ENCODE measurements at regions not wholly inside any gene's neighbourhood (a gene's known extent, or its start where the extent isn't known, plus 50 kb on each side); places are given as distances from the start of the nearest gene placed in this dataset.

GRCh38 chr14:51188566-51189185, 51.4 kb upstream of the TMX1 start:
- no peak for DNase-seq (ENCODE audit: extremely low read depth, low read depth)

GRCh38 chr14:51189600-51190376, 50.3 kb upstream of the TMX1 start:
- no peak for TF ChIP-seq CTCF (IDR thresholded peaks at IDR 0.05; ENCODE audit: low read depth, low read length, missing control alignments)
- DNase-seq (ENCODE audit: extremely low read depth, low read depth), result no peak
- no peak overlapping the region for H3K4me3 ChIP-seq (replicated peaks; ENCODE audit: low read depth, low read length)

More at GRCh38 chr14:51188566-51189185, 51.4 kb upstream of the TMX1 start:
- H3K4me3 ChIP-seq (replicated peaks; ENCODE audit: low read depth, low read length), result no peak overlapping the region
- no peak for TF ChIP-seq CTCF (IDR thresholded peaks at IDR 0.05; ENCODE audit: low read depth, low read length, missing control alignments)
